ENCODE measurements at regions not wholly inside any gene's neighbourhood (a gene's known extent, or its start where the extent isn't known, plus 50 kb on each side); places are given as distances from the start of the nearest gene placed in this dataset.

DNA sequence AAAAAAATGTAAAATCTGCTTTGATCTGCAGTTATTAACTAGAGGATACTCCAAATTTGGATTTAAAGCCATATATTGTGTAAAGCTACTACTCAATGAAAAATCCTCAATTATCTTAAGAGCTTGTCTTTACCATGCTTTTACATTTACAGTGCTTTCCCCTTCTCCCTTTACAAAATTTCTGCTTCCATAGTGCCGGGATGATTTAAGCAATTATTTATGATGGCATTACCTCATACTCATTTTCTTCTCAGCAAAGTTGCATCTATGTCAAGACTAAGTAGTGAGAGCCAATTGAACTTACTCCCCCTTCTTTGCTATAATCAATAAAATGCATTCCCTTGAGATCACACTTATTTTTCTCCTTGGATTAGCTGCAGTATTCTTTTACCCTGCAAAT is 505.4 kb upstream of the AGA start:
- no peak overlapping the region for H2AFZ ChIP-seq (ENCODE audit: insufficient read depth, low read length, poor library complexity)
- H2BK5ac ChIP-seq (ENCODE audit: low read depth, low read length, poor library complexity) = no peak overlapping the region
- no peaks in the 10 kb centered on the region for H3K27me3 ChIP-seq (ENCODE audit: insufficient read depth, low read length)
- H3K27ac ChIP-seq (ENCODE audit: low read depth, low read length) = no peak overlapping the region
- no peak for DNase-seq
- no peaks in the 10 kb centered on the region for H3K4me1 ChIP-seq (ENCODE audit: control insufficient read depth in 1 of 2, insufficient read depth in 2 of 2, low read length in 2 of 2)
- no peaks in the 10 kb centered on the region for H3K79me1 ChIP-seq (ENCODE audit: low read length)
- no peak overlapping the region for H3K9ac ChIP-seq (ENCODE audit: low read length)
- H4K8ac ChIP-seq (ENCODE audit: low read depth, low read length) = no peak overlapping the region
- no peak overlapping the region for H3K14ac ChIP-seq (ENCODE audit: low read length)
- no peak overlapping the region for H3K18ac ChIP-seq (ENCODE audit: low read length)
- no peak overlapping the region for H2AK5ac ChIP-seq (ENCODE audit: low read length)
- no peaks in the 10 kb centered on the region for H3K79me2 ChIP-seq (ENCODE audit: control insufficient read depth, insufficient read depth, low read length, poor library complexity)
- no peak overlapping the region for H3K4me2 ChIP-seq (ENCODE audit: low read length)
- H3K23ac ChIP-seq (ENCODE audit: low read length) = no peak overlapping the region
- H2BK12ac ChIP-seq (ENCODE audit: low read length) = no peak overlapping the region
- H4K91ac ChIP-seq (ENCODE audit: low read depth, low read length) = no peak overlapping the region
- no CpG with 5 or more reads among the region's 1 CpG for WGBS (ENCODE audit: extremely low coverage, insufficient coverage, insufficient read length)
- no peak overlapping the region for H3K4ac ChIP-seq (ENCODE audit: low read depth, low read length)
- no peak overlapping the region for H4K12ac ChIP-seq (ENCODE audit: low read depth, low read length)
- no peaks in the 10 kb centered on the region for H3K36me3 ChIP-seq (ENCODE audit: control insufficient read depth in 1 of 2, insufficient read depth in 2 of 2, low read length in 2 of 2)
- no peak overlapping the region for H2BK120ac ChIP-seq (ENCODE audit: insufficient read depth, low read length, poor library complexity)
- no peaks in the 10 kb centered on the region for H3K9me3 ChIP-seq (ENCODE audit: insufficient read depth, low read depth, low read length)
- H3K4me3 ChIP-seq (ENCODE audit: low read depth, low read length) = no peak overlapping the region

DNA sequence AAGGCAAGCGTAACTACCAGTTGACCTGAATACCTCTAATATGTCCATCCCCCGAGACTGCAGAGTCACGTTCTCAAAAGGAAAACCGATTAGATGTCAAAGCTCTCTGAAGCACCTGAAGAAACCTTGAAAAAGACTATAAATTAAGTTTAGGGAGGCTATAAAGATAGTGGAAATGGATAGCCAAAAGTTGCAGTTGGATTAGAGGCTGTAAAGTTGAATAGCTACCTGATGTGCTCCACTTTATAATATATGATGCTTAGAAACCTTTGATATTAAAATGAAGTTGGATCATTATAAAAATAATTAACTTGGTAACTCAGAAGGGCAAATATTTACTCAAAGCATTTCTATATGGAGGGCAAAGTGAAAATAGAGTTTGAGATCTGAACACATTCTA is 506.6 kb upstream of the AGA start:
- no CpG with 5 or more reads among the region's 4 CpGs for whole genome bisulfite sequencing (ENCODE audit: extremely low coverage, insufficient coverage, insufficient read length)
- no peaks in the 10 kb centered on the region for H3K79me1 ChIP-seq (ENCODE audit: low read length)
- H2BK12ac ChIP-seq (ENCODE audit: low read length) = no peak overlapping the region
- H2BK120ac ChIP-seq (ENCODE audit: insufficient read depth, low read length, poor library complexity) = no peak overlapping the region
- no peak overlapping the region for H3K23ac ChIP-seq (ENCODE audit: low read length)
- H2AK5ac ChIP-seq (ENCODE audit: low read length) = no peak overlapping the region
- no peak overlapping the region for H2BK5ac ChIP-seq (ENCODE audit: low read depth, low read length, poor library complexity)
- no peaks in the 10 kb centered on the region for H3K4me1 ChIP-seq (ENCODE audit: control insufficient read depth in 1 of 2, insufficient read depth in 2 of 2, low read length in 2 of 2)
- no peaks in the 10 kb centered on the region for H3K36me3 ChIP-seq (ENCODE audit: control insufficient read depth in 1 of 2, insufficient read depth in 2 of 2, low read length in 2 of 2)
- H3K27me3 ChIP-seq (ENCODE audit: insufficient read depth, low read length) = no peaks in the 10 kb centered on the region
- H3K9ac ChIP-seq (ENCODE audit: low read length) = no peak overlapping the region
- H3K18ac ChIP-seq (ENCODE audit: low read length) = no peak overlapping the region
- H3K79me2 ChIP-seq (ENCODE audit: control insufficient read depth, insufficient read depth, low read length, poor library complexity) = no peaks in the 10 kb centered on the region
- H4K12ac ChIP-seq (ENCODE audit: low read depth, low read length) = no peak overlapping the region
- no peaks in the 10 kb centered on the region for H3K9me3 ChIP-seq (ENCODE audit: insufficient read depth, low read depth, low read length)
- H3K4me3 ChIP-seq (ENCODE audit: low read depth, low read length) = no peak overlapping the region
- no peak overlapping the region for H4K91ac ChIP-seq (ENCODE audit: low read depth, low read length)
- H4K8ac ChIP-seq (ENCODE audit: low read depth, low read length) = no peak overlapping the region
- no peak overlapping the region for H3K4me2 ChIP-seq (ENCODE audit: low read length)
- H3K4ac ChIP-seq (ENCODE audit: low read depth, low read length) = no peak overlapping the region
- no peak overlapping the region for H2AFZ ChIP-seq (ENCODE audit: insufficient read depth, low read length, poor library complexity)
- no peak overlapping the region for H3K27ac ChIP-seq (ENCODE audit: low read depth, low read length)
- no peak for DNase-seq
- H3K14ac ChIP-seq (ENCODE audit: low read length) = no peak overlapping the region

DNA sequence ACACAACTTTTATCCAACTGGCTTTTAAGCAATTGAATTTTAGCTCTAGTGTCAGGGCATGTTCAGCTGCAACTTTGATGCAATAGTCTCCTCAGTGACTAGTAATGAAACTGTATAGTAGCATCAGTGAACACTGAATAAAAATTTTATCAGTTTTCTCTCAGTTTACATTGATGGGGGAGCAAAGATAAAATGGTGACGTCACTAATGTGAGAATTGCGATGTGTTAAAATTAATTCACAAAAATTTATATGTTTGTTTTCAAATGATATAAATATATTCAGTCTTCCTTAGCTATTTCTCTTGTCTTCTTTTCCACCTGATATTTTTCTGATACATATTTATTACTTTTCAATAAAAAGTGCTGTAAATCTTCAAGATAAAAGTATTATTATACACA is 508.8 kb upstream of the AGA start:
- no peak for DNase-seq
- Histone ChIP-seq H4K12ac (ENCODE audit: low read depth, low read length) (no peak overlapping the region), H3K4me1 (ENCODE audit: control insufficient read depth in 1 of 2, insufficient read depth in 2 of 2, low read length in 2 of 2) (no peaks in the 10 kb centered on the region), H2AFZ (ENCODE audit: insufficient read depth, low read length, poor library complexity) (no peak overlapping the region), H2AK5ac (ENCODE audit: low read length) (no peak overlapping the region), H3K9me3 (ENCODE audit: insufficient read depth, low read depth, low read length) (no peaks in the 10 kb centered on the region), H4K91ac (ENCODE audit: low read depth, low read length) (no peak overlapping the region), H3K14ac (ENCODE audit: low read length) (no peak overlapping the region), H3K4me2 (ENCODE audit: low read length) (no peak overlapping the region), H3K27me3 (ENCODE audit: insufficient read depth, low read length) (no peaks in the 10 kb centered on the region), H3K18ac (ENCODE audit: low read length) (no peak overlapping the region), H3K4me3 (ENCODE audit: low read depth, low read length) (no peak overlapping the region), H2BK120ac (ENCODE audit: insufficient read depth, low read length, poor library complexity) (no peak overlapping the region), H3K79me1 (ENCODE audit: low read length) (no peaks in the 10 kb centered on the region), H3K23ac (ENCODE audit: low read length) (no peak overlapping the region), H3K79me2 (ENCODE audit: control insufficient read depth, insufficient read depth, low read length, poor library complexity) (no peaks in the 10 kb centered on the region), H4K8ac (ENCODE audit: low read depth, low read length) (no peak overlapping the region), H3K36me3 (ENCODE audit: control insufficient read depth in 1 of 2, insufficient read depth in 2 of 2, low read length in 2 of 2) (no peaks in the 10 kb centered on the region), H2BK5ac (ENCODE audit: low read depth, low read length, poor library complexity) (no peak overlapping the region), H3K4ac (ENCODE audit: low read depth, low read length) (no peak overlapping the region), H2BK12ac (ENCODE audit: low read length) (no peak overlapping the region), H3K9ac (ENCODE audit: low read length) (no peak overlapping the region), H3K27ac (ENCODE audit: low read depth, low read length) (no peak overlapping the region)
- WGBS (ENCODE audit: extremely low coverage, insufficient coverage, insufficient read length) = no CpG with 5 or more reads among the region's 2 CpGs

DNA sequence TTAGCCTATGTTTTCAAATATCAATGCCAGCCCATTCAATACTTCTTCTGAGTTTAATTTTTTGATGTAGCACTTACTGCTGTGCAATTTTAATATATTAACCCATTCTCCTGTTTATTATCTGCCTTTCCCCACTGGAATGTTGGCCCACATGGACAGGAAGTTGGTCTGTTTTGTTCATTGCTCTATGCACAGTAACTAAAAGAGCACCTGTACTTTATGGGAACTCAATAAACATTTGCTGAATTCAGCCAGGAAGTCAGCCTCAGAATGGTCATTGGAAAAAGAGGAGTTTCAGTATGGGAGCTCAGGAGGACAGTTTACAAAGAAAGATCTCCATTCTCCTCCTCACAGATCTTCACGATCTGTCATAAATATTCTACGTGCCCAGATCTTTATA is 510.5 kb upstream of the AGA start:
- Histone ChIP-seq H3K4me3 (ENCODE audit: low read depth, low read length) (no peak overlapping the region), H2BK5ac (ENCODE audit: low read depth, low read length, poor library complexity) (no peak overlapping the region)

More for the DNA sequence above, 510.5 kb upstream of the AGA start:
- Histone ChIP-seq H3K9me3 (ENCODE audit: insufficient read depth, low read depth, low read length) (no peaks in the 10 kb centered on the region), H2BK12ac (ENCODE audit: low read length) (no peak overlapping the region), H2BK120ac (ENCODE audit: insufficient read depth, low read length, poor library complexity) (no peak overlapping the region), H3K4me1 (ENCODE audit: control insufficient read depth in 1 of 2, insufficient read depth in 2 of 2, low read length in 2 of 2) (no peaks in the 10 kb centered on the region), H3K4me2 (ENCODE audit: low read length) (no peak overlapping the region), H4K91ac (ENCODE audit: low read depth, low read length) (no peak overlapping the region), H3K79me2 (ENCODE audit: control insufficient read depth, insufficient read depth, low read length, poor library complexity) (no peaks in the 10 kb centered on the region), H3K4ac (ENCODE audit: low read depth, low read length) (no peak overlapping the region), H2AFZ (ENCODE audit: insufficient read depth, low read length, poor library complexity) (no peak overlapping the region), H4K8ac (ENCODE audit: low read depth, low read length) (no peak overlapping the region), H3K9ac (ENCODE audit: low read length) (no peak overlapping the region), H3K23ac (ENCODE audit: low read length) (no peak overlapping the region), H3K36me3 (ENCODE audit: control insufficient read depth in 1 of 2, insufficient read depth in 2 of 2, low read length in 2 of 2) (no peaks in the 10 kb centered on the region), H3K18ac (ENCODE audit: low read length) (no peak overlapping the region), H2AK5ac (ENCODE audit: low read length) (no peak overlapping the region), H3K14ac (ENCODE audit: low read length) (no peak overlapping the region), H3K27me3 (ENCODE audit: insufficient read depth, low read length) (no peaks in the 10 kb centered on the region), H3K79me1 (ENCODE audit: low read length) (no peaks in the 10 kb centered on the region), H4K12ac (ENCODE audit: low read depth, low read length) (no peak overlapping the region), H3K27ac (ENCODE audit: low read depth, low read length) (no peak overlapping the region)
- DNase-seq = no peak
- no CpG with 5 or more reads among the region's 2 CpGs for WGBS (ENCODE audit: extremely low coverage, insufficient coverage, insufficient read length)
